ENCODE measurements at regions not wholly inside any gene's neighbourhood (a gene's known extent, or its start where the extent isn't known, plus 50 kb on each side); places are given as distances from the start of the nearest gene placed in this dataset.

GRCh38 chr13:30552567-30552966 lies 65.2 kb upstream of the USPL1 start:
- TF ChIP-seq CTCF (IDR thresholded peaks at IDR 0.05; ENCODE audit: low read length) (no peak), EZH2 (IDR thresholded peaks at IDR 0.05; ENCODE audit: borderline replicate concordance, low read length) (no peak)

All from OCI-LY1 (cell line).